ENCODE measurements at regions not wholly inside any gene's neighbourhood (a gene's known extent, or its start where the extent isn't known, plus 50 kb on each side); places are given as distances from the start of the nearest gene placed in this dataset.

GRCh38 chr3:88960019-88960418, 147.4 kb upstream of the EPHA3 start (continued):
- TF ChIP-seq CHD7 (IDR thresholded peaks at IDR 0.05; ENCODE audit: insufficient replicate concordance, low read length) (no peak), ZNF274 (IDR thresholded peaks at IDR 0.05; ENCODE audit: borderline replicate concordance, extremely low read depth, low read length) (no peak), YY1 (IDR thresholded peaks at IDR 0.05; ENCODE audit: low read depth, low read length) (no peak), RFX5 (IDR thresholded peaks at IDR 0.05; ENCODE audit: borderline replicate concordance, low read depth, low read length) (no peak), BCL11A (IDR thresholded peaks at IDR 0.05; ENCODE audit: low read depth in 2 of 2, low read length in 2 of 2) (no peak), GABPA (IDR thresholded peaks at IDR 0.05; ENCODE audit: borderline replicate concordance, insufficient read depth, low read length) (no peak), CBX5 (IDR thresholded peaks at IDR 0.05; ENCODE audit: low read depth, low read length) (no peak), POLR2AphosphoS5 (IDR thresholded peaks at IDR 0.05; ENCODE audit: low read depth, low read length) (no peak), ATF2 (IDR thresholded peaks at IDR 0.05; ENCODE audit: low read length) (no peak), SRF (IDR thresholded peaks at IDR 0.05; ENCODE audit: low read depth, low read length) (no peak), CEBPB (IDR thresholded peaks at IDR 0.05; ENCODE audit: low read depth, low read length) (no peak), ASH2L (IDR thresholded peaks at IDR 0.05; ENCODE audit: low read length) (no peak)

Data from H1 (cell line).